SK-N-SH (cell line): ENCODE measurements at regions not wholly inside any gene's neighbourhood (a gene's known extent, or its start where the extent isn't known, plus 50 kb on each side); places are given as distances from the start of the nearest gene placed in this dataset.

Source experiments
- FOXM1 ChIP-seq: IDR thresholded peaks from 2 replicates; pipeline ENCODE4 v1.4.0; 2012; ENCODE audit warnings: low read depth, mild to moderate bottlenecking
- GABPA ChIP-seq: IDR thresholded peaks from 2 replicates; pipeline ENCODE4 v1.4.0; 2012; ENCODE audit warnings: low read depth, mild to moderate bottlenecking
- JUND ChIP-seq: IDR thresholded peaks from 2 replicates; pipeline ENCODE4 v1.4.0; 2012
- NRF1 ChIP-seq: IDR thresholded peaks from 2 replicates; pipeline ENCODE4 v1.6.1; 2012; ENCODE audit warnings: low read depth, mild to moderate bottlenecking, low read length
- POLR2AphosphoS5 ChIP-seq: IDR thresholded peaks from 2 replicates; pipeline ENCODE4 v1.6.1; 2012; ENCODE audit warnings: low read depth, low read length
- TF ChIP-seq, protein P1 (sequence below): fragments of 200-600 bp; sonication (generic); IDR thresholded peaks from 2 replicates; pipeline ENCODE4 v1.6.1; 2017; ENCODE audit warnings: antibody characterized with exemption, mild to moderate bottlenecking, moderate library complexity

DNA sequence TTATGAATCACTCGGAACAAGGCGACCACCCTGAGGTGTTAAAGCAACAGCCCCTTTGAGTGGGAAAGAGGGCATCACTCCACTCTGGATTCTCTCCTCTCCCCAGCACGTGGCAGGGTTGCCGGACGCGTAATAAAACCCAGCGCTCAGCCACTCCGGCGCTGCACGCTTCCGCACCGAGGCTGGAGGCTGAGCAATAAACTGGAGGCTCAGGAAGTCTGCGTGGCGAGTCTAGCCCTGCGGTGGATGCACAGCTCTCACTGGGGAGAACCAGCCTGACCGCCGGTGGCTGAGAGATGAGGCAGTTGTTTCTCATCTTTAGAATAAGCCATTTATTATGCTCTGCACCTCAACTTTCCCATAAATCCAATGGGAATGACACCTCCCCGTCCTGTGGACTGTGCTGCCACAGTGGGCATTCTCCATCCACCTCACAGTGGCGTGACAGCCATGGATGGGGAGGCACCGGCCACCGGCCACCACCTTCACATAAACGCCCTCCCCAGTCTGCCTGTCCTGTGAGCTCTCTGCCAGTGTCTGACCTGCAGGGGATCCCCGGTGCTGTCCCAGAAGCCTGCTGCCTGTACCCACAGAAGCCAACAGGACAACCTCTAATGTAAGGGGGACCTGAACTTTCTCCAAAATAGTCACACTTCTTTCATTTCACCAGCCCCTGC lies 64.2 kb upstream of the GGTLC1 start:
- TF ChIP-seq NRF1 (no peak), GABPA (no peak), FOXM1 (no peak), JUND (no peak), POLR2AphosphoS5 (no peak)
- TF ChIP-seq, protein P1, sequence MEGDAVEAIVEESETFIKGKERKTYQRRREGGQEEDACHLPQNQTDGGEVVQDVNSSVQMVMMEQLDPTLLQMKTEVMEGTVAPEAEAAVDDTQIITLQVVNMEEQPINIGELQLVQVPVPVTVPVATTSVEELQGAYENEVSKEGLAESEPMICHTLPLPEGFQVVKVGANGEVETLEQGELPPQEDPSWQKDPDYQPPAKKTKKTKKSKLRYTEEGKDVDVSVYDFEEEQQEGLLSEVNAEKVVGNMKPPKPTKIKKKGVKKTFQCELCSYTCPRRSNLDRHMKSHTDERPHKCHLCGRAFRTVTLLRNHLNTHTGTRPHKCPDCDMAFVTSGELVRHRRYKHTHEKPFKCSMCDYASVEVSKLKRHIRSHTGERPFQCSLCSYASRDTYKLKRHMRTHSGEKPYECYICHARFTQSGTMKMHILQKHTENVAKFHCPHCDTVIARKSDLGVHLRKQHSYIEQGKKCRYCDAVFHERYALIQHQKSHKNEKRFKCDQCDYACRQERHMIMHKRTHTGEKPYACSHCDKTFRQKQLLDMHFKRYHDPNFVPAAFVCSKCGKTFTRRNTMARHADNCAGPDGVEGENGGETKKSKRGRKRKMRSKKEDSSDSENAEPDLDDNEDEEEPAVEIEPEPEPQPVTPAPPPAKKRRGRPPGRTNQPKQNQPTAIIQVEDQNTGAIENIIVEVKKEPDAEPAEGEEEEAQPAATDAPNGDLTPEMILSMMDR: no peak
